ENCODE measurements at regions not wholly inside any gene's neighbourhood (a gene's known extent, or its start where the extent isn't known, plus 50 kb on each side); places are given as distances from the start of the nearest gene placed in this dataset.

- Mint-ChIP-seq H3K4me1 (no peaks in the 10 kb centered on the region), H3K27me3 (peaks cover 32% of the 10 kb centered on the region), H3K27ac (no peak overlapping the region), H3K4me3 (no peak overlapping the region), H3K36me3 (ENCODE audit: low read depth) (peaks cover 6% of the 10 kb centered on the region)
- no peak for ATAC-seq
- peaks cover 2% of the 10 kb centered on the region for H3K9me3 ChIP-seq (ENCODE audit: control insufficient read depth, low read length, poor library complexity, severe bottlenecking)
- DNase-seq: no peak
Observed at GRCh38 chr9:107155244-107155817, 127.7 kb upstream of the RAD23B start.

- H3K4me3 Mint-ChIP-seq: no peak overlapping the region
- H3K36me3 Mint-ChIP-seq (ENCODE audit: low read depth): peaks cover 6% of the 10 kb centered on the region
- no peak overlapping the region for H3K27ac Mint-ChIP-seq
- ATAC-seq (no peak), DNase-seq (no peak)
- H3K9me3 ChIP-seq (ENCODE audit: control insufficient read depth, low read length, poor library complexity, severe bottlenecking): no peaks in the 10 kb centered on the region
- H3K27me3 Mint-ChIP-seq: peaks cover 30% of the 10 kb centered on the region
- no peaks in the 10 kb centered on the region for H3K4me1 Mint-ChIP-seq
Observed at GRCh38 chr9:107158321-107158720, 124.8 kb upstream of the RAD23B start.

DNA sequence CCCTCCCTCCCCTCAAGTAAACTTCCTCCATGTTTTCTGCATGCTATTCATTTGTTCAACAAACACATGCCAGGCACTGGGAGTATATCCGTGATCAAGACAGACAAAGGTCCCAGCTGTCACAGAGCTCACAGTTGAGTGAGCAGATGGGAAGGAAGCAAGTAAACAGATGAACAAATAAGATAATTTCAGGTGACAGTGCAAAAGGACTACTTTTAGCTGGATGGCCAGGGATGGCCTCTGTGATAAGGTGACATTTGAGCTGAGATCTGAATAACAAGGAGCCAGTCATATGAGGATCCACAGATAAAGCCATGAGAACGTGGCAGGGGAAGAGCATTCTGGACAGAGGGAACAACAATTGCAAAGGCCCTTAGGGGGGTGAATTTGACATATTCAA lies 121.7 kb upstream of the RAD23B start:
- ATAC-seq (no peak), DNase-seq (no peak)
- Mint-ChIP-seq H3K36me3 (ENCODE audit: low read depth) (peaks cover 6% of the 10 kb centered on the region), H3K4me3 (no peak overlapping the region), H3K4me1 (no peaks in the 10 kb centered on the region), H3K27me3 (peaks cover 17% of the 10 kb centered on the region), H3K27ac (no peak overlapping the region)
- H3K9me3 ChIP-seq (ENCODE audit: control insufficient read depth, low read length, poor library complexity, severe bottlenecking): no peaks in the 10 kb centered on the region

DNA sequence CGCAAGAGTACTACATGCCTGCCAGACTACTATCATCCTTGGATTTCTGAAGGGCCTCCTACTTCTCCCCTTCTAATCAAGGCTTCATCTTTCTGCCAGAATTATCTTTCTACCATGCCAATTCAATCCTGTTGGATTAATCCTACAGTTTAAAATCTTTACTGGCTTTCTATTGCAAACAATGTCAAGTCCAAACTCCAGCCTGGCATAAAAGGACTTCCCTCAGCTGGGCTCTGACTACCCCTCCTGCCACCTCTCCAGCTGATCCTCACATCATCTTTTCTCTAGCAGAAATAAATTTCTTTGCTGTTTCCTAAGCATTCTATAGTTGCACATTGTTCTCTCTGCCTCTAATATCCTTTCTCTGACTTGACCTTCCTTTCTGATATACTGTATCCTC lies 119.7 kb upstream of the RAD23B start:
- ATAC-seq: no peak

GRCh38 chr9:107169796-107170195 lies 113.3 kb upstream of the RAD23B start:
- no peaks in the 10 kb centered on the region for H3K36me3 Mint-ChIP-seq (ENCODE audit: low read depth)
- no peak overlapping the region for H3K27ac Mint-ChIP-seq
- no peaks in the 10 kb centered on the region for H3K9me3 ChIP-seq (ENCODE audit: control insufficient read depth, low read length, poor library complexity, severe bottlenecking)
- DNase-seq (no peak), ATAC-seq (no peak)
- H3K27me3 Mint-ChIP-seq: peaks cover 25% of the 10 kb centered on the region
- peaks cover 2% of the 10 kb centered on the region for H3K4me1 Mint-ChIP-seq
- no peak overlapping the region for H3K4me3 Mint-ChIP-seq

More for the DNA sequence above, 119.7 kb upstream of the RAD23B start:
- Mint-ChIP-seq H3K27me3 (no peaks in the 10 kb centered on the region), H3K27ac (no peak overlapping the region), H3K4me3 (no peak overlapping the region), H3K4me1 (no peaks in the 10 kb centered on the region), H3K36me3 (ENCODE audit: low read depth) (no peaks in the 10 kb centered on the region)
- H3K9me3 ChIP-seq (ENCODE audit: control insufficient read depth, low read length, poor library complexity, severe bottlenecking): no peaks in the 10 kb centered on the region
- DNase-seq: no peak

DNA sequence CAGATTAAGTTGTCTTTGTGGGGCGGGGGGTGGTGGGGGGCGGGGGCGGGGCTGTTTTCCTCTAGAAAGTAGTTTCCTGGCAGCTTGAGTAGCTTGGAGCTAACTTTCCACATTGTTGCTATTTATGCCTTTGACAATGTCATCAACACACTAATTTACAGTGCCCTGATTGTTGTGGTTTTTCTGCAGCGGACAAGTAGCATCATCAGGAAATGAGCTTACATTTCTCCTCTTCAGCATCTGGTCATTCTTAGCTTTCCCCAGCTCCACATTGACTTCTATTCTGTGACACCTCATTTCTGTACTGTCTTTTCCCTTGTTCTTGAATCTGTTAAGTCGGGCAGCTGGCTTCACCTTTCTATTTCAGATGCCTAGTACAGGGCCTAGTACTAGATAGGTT lies 112.3 kb upstream of the RAD23B start:
- H3K9me3 ChIP-seq (ENCODE audit: control insufficient read depth, low read length, poor library complexity, severe bottlenecking): no peaks in the 10 kb centered on the region
- H3K27me3 Mint-ChIP-seq: peaks cover 35% of the 10 kb centered on the region
- peaks cover 2% of the 10 kb centered on the region for H3K4me1 Mint-ChIP-seq
- H3K4me3 Mint-ChIP-seq: no peak overlapping the region
- H3K27ac Mint-ChIP-seq: no peak overlapping the region
- no peak for ATAC-seq
- no peak for DNase-seq
- H3K36me3 Mint-ChIP-seq (ENCODE audit: low read depth): no peaks in the 10 kb centered on the region

DNA sequence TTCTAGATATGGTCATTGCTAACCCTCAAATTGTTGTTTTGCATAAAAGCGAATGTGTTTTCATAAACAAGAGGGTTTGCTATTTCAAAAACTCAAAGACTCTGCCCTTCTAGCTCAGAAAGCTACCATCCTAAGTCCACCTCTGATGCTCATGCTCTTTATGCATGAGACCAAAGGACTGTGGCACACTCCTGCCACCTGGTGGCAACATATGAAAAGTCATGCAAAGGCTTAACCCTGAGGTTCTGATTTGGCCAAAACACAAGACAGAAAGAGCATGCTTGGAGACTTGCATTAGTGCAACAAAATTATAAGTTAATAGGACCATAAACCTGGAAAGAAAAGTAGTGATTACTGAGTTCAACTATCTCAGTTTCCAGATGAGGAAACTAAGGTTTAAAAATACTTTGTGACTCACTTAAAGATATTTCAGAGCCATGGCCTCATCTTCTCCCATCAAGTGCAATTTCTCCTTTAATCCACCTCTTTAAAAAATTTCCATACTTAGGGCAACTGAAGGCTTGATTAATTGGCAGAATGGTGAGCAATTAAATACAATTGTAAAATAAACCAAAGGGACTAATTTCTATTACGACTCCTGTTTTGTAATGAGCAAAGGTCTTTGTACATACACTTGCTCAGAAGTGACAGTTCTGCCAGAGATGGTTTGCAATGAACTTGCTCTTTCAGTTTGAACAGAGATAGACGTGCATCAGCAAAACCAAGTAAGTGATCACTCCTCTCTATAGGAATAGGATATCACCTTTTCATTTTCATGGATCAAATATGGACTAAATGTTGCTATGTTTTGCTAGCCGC lies 110.7 kb upstream of the RAD23B start:
- H3K4me1 Mint-ChIP-seq: peaks cover 2% of the 10 kb centered on the region
- H3K36me3 Mint-ChIP-seq (ENCODE audit: low read depth): no peaks in the 10 kb centered on the region
- ATAC-seq (peak; percentile 73), DNase-seq (peak in 1 of 3 donors; percentile 35)
- no peaks in the 10 kb centered on the region for H3K9me3 ChIP-seq (ENCODE audit: control insufficient read depth, low read length, poor library complexity, severe bottlenecking)
- peaks cover 51% of the 10 kb centered on the region for H3K27me3 Mint-ChIP-seq
- H3K4me3 Mint-ChIP-seq: no peak overlapping the region
- no peak overlapping the region for H3K27ac Mint-ChIP-seq

DNA sequence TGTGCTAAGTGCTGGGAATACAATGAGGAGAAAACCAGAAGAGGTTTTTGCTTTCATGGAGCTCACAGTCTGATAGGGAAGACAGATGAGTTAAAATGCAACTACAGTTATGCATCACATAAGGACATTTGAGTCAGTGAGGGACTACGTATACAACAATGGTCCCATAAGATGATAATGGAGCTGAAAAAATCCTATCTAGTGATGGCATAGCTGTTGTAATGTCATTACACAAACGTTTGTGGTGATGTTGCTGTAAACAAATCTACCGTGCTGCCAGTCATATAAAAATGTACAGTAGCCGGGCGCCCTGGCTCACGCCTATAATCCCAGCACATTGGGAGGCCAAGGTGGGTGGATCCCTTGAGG lies 110.1 kb upstream of the RAD23B start:
- DNase-seq (no peak), ATAC-seq (no peak)
- H3K27me3 Mint-ChIP-seq: peaks cover 56% of the 10 kb centered on the region
- no peaks in the 10 kb centered on the region for H3K36me3 Mint-ChIP-seq (ENCODE audit: low read depth)
- no peaks in the 10 kb centered on the region for H3K9me3 ChIP-seq (ENCODE audit: control insufficient read depth, low read length, poor library complexity, severe bottlenecking)
- no peak overlapping the region for H3K27ac Mint-ChIP-seq
- H3K4me1 Mint-ChIP-seq: peaks cover 2% of the 10 kb centered on the region
- no peak overlapping the region for H3K4me3 Mint-ChIP-seq

DNA sequence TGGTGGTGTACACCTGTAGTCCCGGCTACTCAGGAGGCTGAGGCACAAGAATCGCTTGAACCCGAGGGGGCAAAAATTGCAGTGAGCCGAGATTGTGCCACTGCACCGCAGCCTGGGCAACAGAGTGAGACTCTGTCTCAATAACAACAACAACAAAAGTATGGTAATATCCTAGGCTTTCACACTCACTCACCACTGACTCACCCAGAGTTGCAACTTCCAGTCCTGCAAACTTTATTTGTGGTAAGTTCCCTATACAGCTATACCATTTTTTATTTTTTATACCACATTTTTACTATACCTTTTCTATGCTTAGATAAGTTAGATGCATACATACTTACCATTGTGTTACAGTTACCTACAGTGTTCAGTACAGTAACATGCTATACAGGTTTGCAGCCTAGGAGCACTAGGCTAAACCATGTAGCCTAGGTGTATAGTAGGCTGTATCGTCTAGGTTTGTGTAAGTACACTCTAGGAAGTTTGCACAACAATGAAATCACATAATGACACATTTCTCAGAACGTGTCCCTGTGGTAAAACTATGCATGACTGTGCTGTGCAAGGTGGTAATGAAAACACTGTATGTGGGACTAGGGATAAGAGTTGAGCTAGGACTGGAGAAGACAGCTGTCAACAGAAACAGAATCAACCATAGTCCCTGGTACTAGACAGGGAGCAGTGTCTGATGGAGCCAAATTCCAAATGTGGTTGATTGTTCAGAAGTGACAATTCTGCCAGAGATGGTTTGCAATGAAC lies 109.5 kb upstream of the RAD23B start:
- H3K36me3 Mint-ChIP-seq (ENCODE audit: low read depth): no peaks in the 10 kb centered on the region
- peaks cover 2% of the 10 kb centered on the region for H3K4me1 Mint-ChIP-seq
- H3K27me3 Mint-ChIP-seq: peaks cover 61% of the 10 kb centered on the region
- ATAC-seq (no peak), DNase-seq (no peak)
- H3K9me3 ChIP-seq (ENCODE audit: control insufficient read depth, low read length, poor library complexity, severe bottlenecking): no peaks in the 10 kb centered on the region
- H3K27ac Mint-ChIP-seq: no peak overlapping the region
- no peak overlapping the region for H3K4me3 Mint-ChIP-seq

GRCh38 chr9:107174441-107174840 lies 108.6 kb upstream of the RAD23B start:
- H3K27me3 Mint-ChIP-seq: peaks cover 63% of the 10 kb centered on the region
- no peak overlapping the region for H3K4me3 Mint-ChIP-seq
- H3K4me1 Mint-ChIP-seq: peaks cover 2% of the 10 kb centered on the region
- H3K9me3 ChIP-seq (ENCODE audit: control insufficient read depth, low read length, poor library complexity, severe bottlenecking): no peaks in the 10 kb centered on the region
- ATAC-seq (no peak), DNase-seq (no peak)
- no peaks in the 10 kb centered on the region for H3K36me3 Mint-ChIP-seq (ENCODE audit: low read depth)
- H3K27ac Mint-ChIP-seq: no peak overlapping the region

GRCh38 chr9:107175041-107175440 lies 108.0 kb upstream of the RAD23B start:
- ATAC-seq (no peak), DNase-seq (no peak)
- Mint-ChIP-seq H3K27me3 (peaks cover 62% of the 10 kb centered on the region), H3K4me3 (no peak overlapping the region), H3K36me3 (ENCODE audit: low read depth) (no peaks in the 10 kb centered on the region), H3K27ac (no peak overlapping the region), H3K4me1 (peaks cover 2% of the 10 kb centered on the region)
- no peaks in the 10 kb centered on the region for H3K9me3 ChIP-seq (ENCODE audit: control insufficient read depth, low read length, poor library complexity, severe bottlenecking)

DNA sequence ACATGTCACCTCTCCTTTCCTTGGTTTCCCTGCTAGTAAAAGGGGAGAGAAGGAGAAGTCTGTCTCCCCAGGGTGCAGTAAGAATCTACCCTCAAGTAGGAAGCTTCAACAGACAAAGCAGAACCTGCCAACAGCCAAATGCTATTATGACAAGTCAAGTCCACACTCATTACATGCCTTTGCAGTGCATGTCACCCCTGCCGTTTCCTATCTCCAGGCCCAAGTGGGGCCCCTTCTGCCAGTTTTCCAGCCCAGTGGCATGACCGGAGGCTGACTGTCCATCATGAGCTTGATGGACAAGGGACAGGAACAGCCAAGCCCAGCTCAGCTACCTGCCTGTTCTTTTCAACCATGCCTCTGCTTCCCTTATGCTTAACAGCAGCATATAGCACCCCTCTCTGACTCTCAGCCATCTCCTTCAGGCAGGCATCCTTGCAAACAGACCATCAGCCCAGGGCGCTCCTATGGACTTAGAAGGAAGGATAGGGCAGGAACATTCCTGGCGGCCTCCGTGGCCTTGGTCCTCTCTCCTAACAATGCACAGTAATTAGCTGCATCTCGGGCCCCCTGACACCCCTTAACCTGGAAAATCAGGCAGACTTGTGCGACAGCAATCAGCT lies 107.2 kb upstream of the RAD23B start:
- Mint-ChIP-seq H3K27me3 (peaks cover 61% of the 10 kb centered on the region), H3K4me1 (peaks cover under 1% of the 10 kb centered on the region), H3K36me3 (ENCODE audit: low read depth) (no peaks in the 10 kb centered on the region), H3K4me3 (no peak overlapping the region), H3K27ac (no peak overlapping the region)
- DNase-seq: no peak
- no peaks in the 10 kb centered on the region for H3K9me3 ChIP-seq (ENCODE audit: control insufficient read depth, low read length, poor library complexity, severe bottlenecking)
- ATAC-seq: no peak

DNA sequence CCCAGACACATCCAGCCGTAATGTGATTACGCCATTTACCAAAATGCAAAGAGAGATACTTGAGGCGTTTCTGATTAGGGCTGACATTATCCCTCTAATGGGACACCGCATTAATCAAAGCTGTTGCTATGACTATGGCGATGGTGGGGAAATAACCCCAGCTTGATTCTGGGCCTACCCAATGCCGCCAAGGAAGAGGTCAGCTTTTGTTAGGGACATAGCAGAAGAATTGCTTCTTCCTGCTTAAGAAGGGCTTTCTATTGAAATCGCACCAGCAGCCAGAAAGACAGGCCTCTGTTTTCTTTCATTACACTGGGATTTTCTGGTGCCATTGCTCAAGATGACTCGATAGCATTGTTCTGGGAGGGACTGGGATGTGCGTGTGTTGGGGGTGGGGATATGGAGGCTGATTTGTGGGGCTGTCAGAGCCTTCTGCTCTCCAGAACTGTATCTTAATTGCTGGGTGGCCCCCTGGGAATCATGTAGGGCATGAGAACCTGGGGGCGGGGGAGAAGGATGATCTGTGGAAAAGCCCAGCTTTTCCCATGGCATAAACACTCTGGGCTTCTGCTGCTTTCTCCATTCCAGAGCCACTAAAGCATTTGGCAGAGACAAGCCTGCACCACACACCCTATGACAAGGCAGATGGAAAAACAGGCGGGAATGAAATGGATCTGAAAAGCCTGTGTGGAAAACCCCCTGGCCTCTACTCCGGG lies 106.5 kb upstream of the RAD23B start:
- H3K4me3 Mint-ChIP-seq: no peak overlapping the region
- H3K36me3 Mint-ChIP-seq (ENCODE audit: low read depth): no peaks in the 10 kb centered on the region
- H3K27me3 Mint-ChIP-seq: peaks cover 68% of the 10 kb centered on the region
- ATAC-seq (no peak), DNase-seq (no peak)
- no peaks in the 10 kb centered on the region for H3K9me3 ChIP-seq (ENCODE audit: control insufficient read depth, low read length, poor library complexity, severe bottlenecking)
- no peak overlapping the region for H3K27ac Mint-ChIP-seq
- H3K4me1 Mint-ChIP-seq: no peaks in the 10 kb centered on the region

Data from T-helper 17 cell (primary cell).